ENCODE measurements at regions not wholly inside any gene's neighbourhood (a gene's known extent, or its start where the extent isn't known, plus 50 kb on each side); places are given as distances from the start of the nearest gene placed in this dataset.

GRCh38 chr2:226030788-226031646 lies 631.5 kb downstream of the NYAP2 start (continued):
- TF ChIP-seq USF2 (IDR thresholded peaks at IDR 0.05; ENCODE audit: low read depth, low read length) (no peak), USF2 (CRISPR knock-in tag; IDR thresholded peaks at IDR 0.05; ENCODE audit: borderline replicate concordance) (no peak), ZNF292 (CRISPR knock-in tag; IDR thresholded peaks at IDR 0.05; ENCODE audit: borderline replicate concordance, low read depth) (peak; percentile 100), CBX5 (CRISPR knock-in tag; IDR thresholded peaks at IDR 0.05; ENCODE audit: borderline replicate concordance) (peak; percentile 83; the same call in 1 of the 2 replicates), TFE3 (CRISPR knock-in tag; IDR thresholded peaks at IDR 0.05) (no peak; the same call in 1 of the 2 replicates), ZNF414 (CRISPR knock-in tag; IDR thresholded peaks at IDR 0.05) (no peak), TOPORS (CRISPR knock-in tag; IDR thresholded peaks at IDR 0.05) (no peak), ZBTB1 (CRISPR knock-in tag; IDR thresholded peaks at IDR 0.05; ENCODE audit: borderline replicate concordance) (no peak), CENPX (CRISPR knock-in tag; IDR thresholded peaks at IDR 0.05) (no peak), FOXP4 (CRISPR knock-in tag; IDR thresholded peaks at IDR 0.05) (peak; percentile 80; the same call in 1 of the 2 replicates), ZNF564 (CRISPR knock-in tag; IDR thresholded peaks at IDR 0.05) (0 out of 2 replicates have a peak, but pooled peaks have one; percentile 28), HNF4A (CRISPR knock-in tag; IDR thresholded peaks at IDR 0.05) (peak; percentile 55; the same call in 1 of the 2 replicates), SALL1 (CRISPR knock-in tag; IDR thresholded peaks at IDR 0.05) (peak; percentile 93), CBX2 (IDR thresholded peaks at IDR 0.05; ENCODE audit: low read depth, low read length) (no peak; the same call in 1 of the 2 replicates), CBX2 (CRISPR knock-in tag; IDR thresholded peaks at IDR 0.05; ENCODE audit: low read depth) (no peak), NRL (CRISPR knock-in tag; IDR thresholded peaks at IDR 0.05; ENCODE audit: borderline replicate concordance) (peak; percentile 99), ELF4 (CRISPR knock-in tag; IDR thresholded peaks at IDR 0.05; ENCODE audit: borderline replicate concordance) (no peak), ZNF207 (IDR thresholded peaks at IDR 0.05; ENCODE audit: borderline replicate concordance) (no peak), ZBTB44 (CRISPR knock-in tag; IDR thresholded peaks at IDR 0.05) (peak; percentile 79; the same call in 1 of the 2 replicates)
